A673 (cell line): ENCODE measurements at regions not wholly inside any gene's neighbourhood (a gene's known extent, or its start where the extent isn't known, plus 50 kb on each side); places are given as distances from the start of the nearest gene placed in this dataset.
"Not testable (repeated sequence)": the region's sequence is repeated elsewhere in the genome, so short reads cannot be mapped to it uniquely, and the experiment has no call there.

Source experiments
- CTCF ChIP-seq: fragments of 300-800, 200-600 bp; sonication (generic); conservative IDR thresholded peaks from 2 replicates; pipeline ENCODE4 v1.5.1; 2017; ENCODE audit warnings: low read depth, mild to moderate bottlenecking, antibody characterized with exemption, low read length, moderate library complexity, mixed read lengths
- EZH2 ChIP-seq: fragments of 200-600 bp; sonication (generic); IDR thresholded peaks from 2 replicates; pipeline ENCODE4 v1.6.1; 2017; ENCODE audit warnings: borderline replicate concordance, low read depth, mild to moderate bottlenecking, mixed read lengths, antibody characterized with exemption, low read length; ENCODE audit not compliant: poor library complexity, severe bottlenecking

- TF ChIP-seq CTCF, EZH2: not testable (repeated sequence)
Measured at GRCh38 chr9:64813072-64813471, 471.9 kb downstream of the FOXD4L5 start.
